ENCODE measurements at regions not wholly inside any gene's neighbourhood (a gene's known extent, or its start where the extent isn't known, plus 50 kb on each side); places are given as distances from the start of the nearest gene placed in this dataset.

GRCh38 chr5:63700241-63700640 is 262.0 kb downstream of the HTR1A start:
- H3K4me2 ChIP-seq (ENCODE audit: low read length) = no peak overlapping the region
- intact Hi-C loops (cut with micrococcal nuclease; ENCODE audit: unreplicated experiment) = no loop called here
- no peaks in the 10 kb centered on the region for H3K9me2 ChIP-seq (ENCODE audit: insufficient read depth, low read length)
- H3K9me3 ChIP-seq (ENCODE audit: low read length) = no peaks in the 10 kb centered on the region
- no peaks in the 10 kb centered on the region for H3K79me2 ChIP-seq (ENCODE audit: insufficient read depth, low read depth, low read length)
- H4K20me1 ChIP-seq (ENCODE audit: insufficient read depth, low read length) = no peaks in the 10 kb centered on the region
- BruUV-seq (replicated peaks) = no TSS peak
- ChIA-PET POLR2A (no interaction called here), CTCF (ENCODE audit: unreplicated experiment) (no interaction called here)
- H3K4me3 ChIP-seq (ENCODE audit: low read depth, low read length, poor library complexity, severe bottlenecking) = no peak overlapping the region
- H3K36me3 ChIP-seq (ENCODE audit: insufficient read depth, low read length) = no peaks in the 10 kb centered on the region
- TF ChIP-seq CTCF (conservative IDR thresholded peaks at IDR 0.05; ENCODE audit: low read length) = no peak
- TF ChIP-seq EZH2phosphoT487 (IDR thresholded peaks at IDR 0.05; ENCODE audit: borderline replicate concordance, low read depth, low read length) = no peak
- H3K27ac ChIP-seq (ENCODE audit: low read depth, low read length, poor library complexity, severe bottlenecking) = no peak overlapping the region
- no peak for DNase-seq (ENCODE audit: low spot score)
- H3K4me1 ChIP-seq (ENCODE audit: insufficient read depth, low read length, poor library complexity, severe bottlenecking) = no peaks in the 10 kb centered on the region
- H2AFZ ChIP-seq (ENCODE audit: low read length) = no peak overlapping the region

GRCh38 chr5:63697811-63698210 is 264.4 kb downstream of the HTR1A start:
- H3K9me3 ChIP-seq (ENCODE audit: low read length) = no peaks in the 10 kb centered on the region
- no peaks in the 10 kb centered on the region for H3K9me2 ChIP-seq (ENCODE audit: insufficient read depth, low read length)
- intact Hi-C loops (cut with micrococcal nuclease; ENCODE audit: unreplicated experiment) = no loop called here
- H3K79me2 ChIP-seq (ENCODE audit: insufficient read depth, low read depth, low read length) = no peaks in the 10 kb centered on the region
- H3K4me1 ChIP-seq (ENCODE audit: insufficient read depth, low read length, poor library complexity, severe bottlenecking) = no peaks in the 10 kb centered on the region
- no peaks in the 10 kb centered on the region for H3K36me3 ChIP-seq (ENCODE audit: insufficient read depth, low read length)
- H2AFZ ChIP-seq (ENCODE audit: low read length) = no peak overlapping the region
- no peak for DNase-seq (ENCODE audit: low spot score)
- BruUV-seq (replicated peaks) = no TSS peak
- H3K27ac ChIP-seq (ENCODE audit: low read depth, low read length, poor library complexity, severe bottlenecking) = no peak overlapping the region
- H3K4me3 ChIP-seq (ENCODE audit: low read depth, low read length, poor library complexity, severe bottlenecking) = no peak overlapping the region
- POLR2A ChIA-PET = no interaction called here
- no peak for TF ChIP-seq CTCF (conservative IDR thresholded peaks at IDR 0.05; ENCODE audit: low read length)
- no peak for TF ChIP-seq EZH2phosphoT487 (IDR thresholded peaks at IDR 0.05; ENCODE audit: borderline replicate concordance, low read depth, low read length)
- CTCF ChIA-PET (ENCODE audit: unreplicated experiment) = no interaction called here
- no peak overlapping the region for H3K4me2 ChIP-seq (ENCODE audit: low read length)
- H4K20me1 ChIP-seq (ENCODE audit: insufficient read depth, low read length) = no peaks in the 10 kb centered on the region

- Histone ChIP-seq H3K4me2 (ENCODE audit: low read length) (no peak overlapping the region), H3K79me2 (ENCODE audit: insufficient read depth, low read depth, low read length) (no peaks in the 10 kb centered on the region), H3K36me3 (ENCODE audit: insufficient read depth, low read length) (no peaks in the 10 kb centered on the region), H3K27ac (ENCODE audit: low read depth, low read length, poor library complexity, severe bottlenecking) (no peak overlapping the region), H3K4me3 (ENCODE audit: low read depth, low read length, poor library complexity, severe bottlenecking) (no peak overlapping the region), H4K20me1 (ENCODE audit: insufficient read depth, low read length) (no peaks in the 10 kb centered on the region), H2AFZ (ENCODE audit: low read length) (no peak overlapping the region), H3K9me2 (ENCODE audit: insufficient read depth, low read length) (no peaks in the 10 kb centered on the region), H3K4me1 (ENCODE audit: insufficient read depth, low read length, poor library complexity, severe bottlenecking) (no peaks in the 10 kb centered on the region), H3K9me3 (ENCODE audit: low read length) (no peaks in the 10 kb centered on the region)
- no peak for DNase-seq (ENCODE audit: low spot score)
- ChIA-PET POLR2A (interaction anchor here (0.6 to 0.7 kb wide), 2 partner anchors 737 to 1118 kb away, joined by 3 read pairs; no protein-coding TSS in a partner anchor), CTCF (ENCODE audit: unreplicated experiment) (no interaction called here)
- no peak for TF ChIP-seq CTCF (conservative IDR thresholded peaks at IDR 0.05; ENCODE audit: low read length)
- no peak for TF ChIP-seq EZH2phosphoT487 (IDR thresholded peaks at IDR 0.05; ENCODE audit: borderline replicate concordance, low read depth, low read length)
- intact Hi-C loops (cut with micrococcal nuclease; ENCODE audit: unreplicated experiment) = no loop called here
- BruUV-seq (replicated peaks) = no TSS peak
Measured at GRCh38 chr5:63690546-63690945, 271.7 kb downstream of the HTR1A start.
